GM13976 (cell line): ENCODE measurements at regions not wholly inside any gene's neighbourhood (a gene's known extent, or its start where the extent isn't known, plus 50 kb on each side); places are given as distances from the start of the nearest gene placed in this dataset.

Source experiments
- DNase-seq: peaks from one replicate; pipeline ENCODE4 v3.0.0; 2012; ENCODE audit warnings: low spot score
- CTCF ChIP-seq: IDR thresholded peaks from 2 replicates; pipeline ENCODE4 v1.5.1; 2012; ENCODE audit warnings: borderline replicate concordance, mild to moderate bottlenecking; ENCODE audit not compliant: insufficient read depth; ENCODE audit errors: extremely low read depth, missing control alignments, control extremely low read depth
- in situ Hi-C: fragments of 300-500 bp; cut with MboI; formaldehyde crosslinking; loops from one replicate; pipeline ENCODE4 v1.12.0; 2022; ENCODE audit warnings: low sequenced_read_pairs, mixed read lengths, inconsistent platforms; ENCODE audit not compliant: unreplicated experiment

- DNase-seq: no peak
These were observed 334.1 kb downstream of the ZSWIM6 start for GRCh38 chr5:61666064-61666621.

GRCh38 chr5:61667525-61668218 lies 335.6 kb downstream of the ZSWIM6 start:
- TF ChIP-seq CTCF: no peak
- in situ Hi-C loops: loop anchor here (25.0 kb wide), 1 partner anchor 705 kb away; no protein-coding TSS in a partner anchor
- no peak for DNase-seq

More at GRCh38 chr5:61666064-61666621, 334.1 kb downstream of the ZSWIM6 start:
- no peak for TF ChIP-seq CTCF
- in situ Hi-C loops: loop anchor here (25.0 kb wide), 1 partner anchor 704 kb away; no protein-coding TSS in a partner anchor

GRCh38 chr5:61669531-61669930 lies 337.5 kb downstream of the ZSWIM6 start:
- no peak for DNase-seq
- TF ChIP-seq CTCF: no peak
- in situ Hi-C loops: loop anchor here (25.0 kb wide), 1 partner anchor 707 kb away; no protein-coding TSS in a partner anchor

GRCh38 chr5:61670941-61671340 lies 338.9 kb downstream of the ZSWIM6 start:
- in situ Hi-C loops: loop anchor here (25.0 kb wide), 1 partner anchor 709 kb away; no protein-coding TSS in a partner anchor
- TF ChIP-seq CTCF: no peak
- no peak for DNase-seq

- in situ Hi-C loops: loop anchor here (25.0 kb wide), 1 partner anchor 711 kb away; no protein-coding TSS in a partner anchor
- no peak for DNase-seq
- no peak for TF ChIP-seq CTCF
These were observed 341.1 kb downstream of the ZSWIM6 start for GRCh38 chr5:61673007-61673735.

GRCh38 chr5:61674378-61674777 lies 342.3 kb downstream of the ZSWIM6 start:
- no peak for TF ChIP-seq CTCF
- DNase-seq: no peak
- in situ Hi-C loops: loop anchor here (25.0 kb wide), 1 partner anchor 712 kb away; no protein-coding TSS in a partner anchor
